ENCODE measurements at regions not wholly inside any gene's neighbourhood (a gene's known extent, or its start where the extent isn't known, plus 50 kb on each side); places are given as distances from the start of the nearest gene placed in this dataset.

DNA sequence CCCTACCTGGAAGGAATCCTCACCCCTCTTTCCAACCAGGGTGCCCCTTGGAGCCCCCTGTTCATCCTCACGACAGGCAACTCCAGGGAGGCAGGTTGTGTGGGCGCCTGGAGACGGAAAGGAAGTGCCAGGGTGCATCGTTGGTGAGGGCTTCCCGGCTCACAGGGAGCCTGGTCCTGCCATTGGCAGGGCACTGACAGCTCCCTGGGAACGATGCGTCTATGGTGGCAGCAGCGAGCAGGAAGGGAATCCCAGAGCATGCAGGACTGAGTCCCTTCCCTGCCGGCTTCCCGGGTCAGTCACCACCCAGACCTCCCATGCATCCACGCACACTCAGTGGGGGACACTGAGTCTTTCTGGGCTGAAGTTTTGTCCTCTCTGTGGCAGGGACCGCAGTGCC lies 117.6 kb downstream of the INHBB start:
- TF ChIP-seq, protein P1, sequence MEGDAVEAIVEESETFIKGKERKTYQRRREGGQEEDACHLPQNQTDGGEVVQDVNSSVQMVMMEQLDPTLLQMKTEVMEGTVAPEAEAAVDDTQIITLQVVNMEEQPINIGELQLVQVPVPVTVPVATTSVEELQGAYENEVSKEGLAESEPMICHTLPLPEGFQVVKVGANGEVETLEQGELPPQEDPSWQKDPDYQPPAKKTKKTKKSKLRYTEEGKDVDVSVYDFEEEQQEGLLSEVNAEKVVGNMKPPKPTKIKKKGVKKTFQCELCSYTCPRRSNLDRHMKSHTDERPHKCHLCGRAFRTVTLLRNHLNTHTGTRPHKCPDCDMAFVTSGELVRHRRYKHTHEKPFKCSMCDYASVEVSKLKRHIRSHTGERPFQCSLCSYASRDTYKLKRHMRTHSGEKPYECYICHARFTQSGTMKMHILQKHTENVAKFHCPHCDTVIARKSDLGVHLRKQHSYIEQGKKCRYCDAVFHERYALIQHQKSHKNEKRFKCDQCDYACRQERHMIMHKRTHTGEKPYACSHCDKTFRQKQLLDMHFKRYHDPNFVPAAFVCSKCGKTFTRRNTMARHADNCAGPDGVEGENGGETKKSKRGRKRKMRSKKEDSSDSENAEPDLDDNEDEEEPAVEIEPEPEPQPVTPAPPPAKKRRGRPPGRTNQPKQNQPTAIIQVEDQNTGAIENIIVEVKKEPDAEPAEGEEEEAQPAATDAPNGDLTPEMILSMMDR (IDR thresholded peaks at IDR 0.05), result no peak
- no peak for TF ChIP-seq POLR2A (IDR thresholded peaks at IDR 0.05)

Measured in heart left ventricle (tissue), 13 donors.